ENCODE measurements at regions not wholly inside any gene's neighbourhood (a gene's known extent, or its start where the extent isn't known, plus 50 kb on each side); places are given as distances from the start of the nearest gene placed in this dataset.

- no peak for TF ChIP-seq CTCF (IDR thresholded peaks at IDR 0.05; ENCODE audit: borderline replicate concordance, insufficient read depth, low read depth, low read length)
- H3K4me3 ChIP-seq (ENCODE audit: low read depth, low read length) = no peak overlapping the region
These were observed 959.4 kb upstream of the GYPC start for GRCh38 chr2:125696560-125696959.

GRCh38 chr2:125698280-125698679, 957.7 kb upstream of the GYPC start:
- TF ChIP-seq CTCF (IDR thresholded peaks at IDR 0.05; ENCODE audit: borderline replicate concordance, insufficient read depth, low read depth, low read length) = no peak

DNA sequence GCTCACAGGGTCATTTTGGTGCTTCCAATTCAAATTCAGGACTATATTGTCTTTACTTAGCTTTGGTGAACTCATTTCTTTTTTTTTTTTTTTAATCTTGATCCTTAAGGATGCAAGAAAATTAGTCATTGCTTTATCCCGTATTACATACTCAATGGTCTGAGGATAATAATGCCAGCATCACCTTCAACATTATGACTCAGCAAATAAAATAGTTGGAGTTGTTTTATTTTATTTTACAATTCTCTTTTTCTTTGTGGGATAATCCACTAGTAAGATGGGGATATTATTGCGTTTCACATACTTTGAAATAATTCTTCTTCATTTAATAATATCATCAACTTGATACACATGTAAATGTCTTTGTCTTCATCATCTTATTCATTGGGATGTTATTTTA, 954.9 kb upstream of the GYPC start:
- no peak overlapping the region for H3K4me3 ChIP-seq (ENCODE audit: low read depth, low read length)
- no peak for TF ChIP-seq CTCF (IDR thresholded peaks at IDR 0.05; ENCODE audit: borderline replicate concordance, insufficient read depth, low read depth, low read length)

More at GRCh38 chr2:125698280-125698679, 957.7 kb upstream of the GYPC start:
- H3K4me3 ChIP-seq (ENCODE audit: low read depth, low read length) = no peak overlapping the region

DNA sequence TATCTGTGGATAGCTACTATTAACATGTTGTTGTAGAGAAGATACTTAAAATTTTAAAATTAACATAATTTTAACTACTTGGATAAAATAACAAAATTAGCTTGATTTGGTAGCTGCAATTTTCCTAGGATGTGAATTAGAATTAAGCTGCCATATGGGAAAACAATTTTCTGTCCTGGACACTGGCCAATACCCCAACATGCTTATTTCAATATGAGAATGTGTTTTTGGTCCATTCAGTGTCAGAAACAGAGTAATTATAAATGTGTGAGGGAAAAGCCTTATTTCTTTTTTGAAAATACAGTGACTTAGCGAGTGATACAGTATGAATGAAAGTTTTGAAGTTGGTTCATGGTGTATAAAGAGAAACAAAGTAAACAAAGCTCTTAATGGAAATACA, 948.3 kb upstream of the GYPC start:
- H3K4me3 ChIP-seq (ENCODE audit: low read depth, low read length) = no peak overlapping the region
- TF ChIP-seq CTCF (IDR thresholded peaks at IDR 0.05; ENCODE audit: borderline replicate concordance, insufficient read depth, low read depth, low read length) = no peak

DNA sequence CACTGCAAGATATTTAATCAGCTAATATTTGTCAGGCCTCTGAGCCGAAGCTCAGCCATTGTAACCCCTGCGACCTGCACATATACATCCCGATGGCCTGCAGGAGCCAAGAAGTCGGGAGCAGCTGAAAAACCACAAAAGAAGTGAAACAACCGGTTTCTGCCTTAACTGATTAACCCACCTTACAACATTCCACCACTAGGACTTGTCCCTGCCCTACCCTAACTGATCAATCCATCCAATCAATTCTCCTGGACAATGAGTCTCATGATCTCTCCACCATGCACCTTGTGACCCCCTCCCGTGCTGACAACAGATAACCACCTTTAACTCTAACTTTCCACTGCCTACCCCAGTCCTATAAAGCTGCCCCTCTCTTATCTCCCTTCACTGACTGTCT, 945.4 kb upstream of the GYPC start:
- no peak overlapping the region for H3K4me3 ChIP-seq (ENCODE audit: low read depth, low read length)
- no peak for TF ChIP-seq CTCF (IDR thresholded peaks at IDR 0.05; ENCODE audit: borderline replicate concordance, insufficient read depth, low read depth, low read length)

DNA sequence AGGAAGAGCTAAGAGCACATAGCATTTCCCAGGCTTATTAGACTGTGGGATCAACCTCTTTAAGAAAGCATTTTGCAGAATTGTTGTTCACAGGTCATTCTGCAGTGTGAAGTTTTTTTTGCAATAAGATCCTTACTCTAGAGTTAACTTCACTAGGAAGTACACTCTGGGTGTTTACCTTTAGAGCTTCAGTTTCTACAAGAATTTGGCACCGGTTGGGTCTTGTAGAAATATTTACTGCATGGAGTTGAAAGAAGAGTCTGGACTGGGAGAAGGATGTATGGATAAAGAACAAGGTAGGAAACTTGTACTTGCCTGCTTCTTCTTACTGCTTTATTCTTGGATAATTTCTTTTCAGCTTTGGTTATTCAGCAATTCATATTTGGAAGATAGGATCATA, 944.9 kb upstream of the GYPC start:
- H3K4me3 ChIP-seq (ENCODE audit: low read depth, low read length) = no peak overlapping the region
- no peak for TF ChIP-seq CTCF (IDR thresholded peaks at IDR 0.05; ENCODE audit: borderline replicate concordance, insufficient read depth, low read depth, low read length)

GRCh38 chr2:125713533-125713932, 942.4 kb upstream of the GYPC start:
- H3K4me3 ChIP-seq (ENCODE audit: low read depth, low read length) = no peak overlapping the region
- TF ChIP-seq CTCF (IDR thresholded peaks at IDR 0.05; ENCODE audit: borderline replicate concordance, insufficient read depth, low read depth, low read length) = no peak
